ENCODE measurements at regions not wholly inside any gene's neighbourhood (a gene's known extent, or its start where the extent isn't known, plus 50 kb on each side); places are given as distances from the start of the nearest gene placed in this dataset.

DNA sequence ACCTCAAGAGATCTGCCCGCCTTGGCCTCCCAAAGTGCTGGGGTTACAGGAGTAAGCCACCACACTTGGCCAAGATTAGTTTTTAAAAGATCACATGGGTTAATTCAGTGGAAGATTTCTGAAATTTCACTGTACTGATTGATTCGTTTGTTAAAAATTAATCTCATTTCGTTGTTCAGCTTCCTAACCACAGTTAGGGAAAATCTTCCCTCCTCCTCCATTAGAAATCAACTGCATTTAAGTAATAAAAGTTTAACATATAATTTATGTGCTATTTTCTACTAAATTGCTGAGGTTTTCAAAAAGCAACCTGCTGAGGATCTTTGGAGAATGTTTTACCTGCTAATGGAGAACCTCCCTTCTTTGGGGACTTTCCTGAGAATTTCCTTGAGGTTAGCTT lies 522.4 kb downstream of the GATA3 start:
- H2AFZ ChIP-seq (ENCODE audit: control insufficient read depth, low read length): no peak overlapping the region
- FAIRE-seq (no peak), DNase-seq (ENCODE audit: low read depth, low spot score) (no peak)
- H3K4me1 ChIP-seq (ENCODE audit: control insufficient read depth, extremely low read depth, insufficient read depth, low read length): no peaks in the 10 kb centered on the region
- dilution Hi-C loops (cut with MboI; ENCODE audit: extremely low pct_ligation_motif_present, low sequenced_read_pairs): no loop called here
- TF ChIP-seq, protein P1, sequence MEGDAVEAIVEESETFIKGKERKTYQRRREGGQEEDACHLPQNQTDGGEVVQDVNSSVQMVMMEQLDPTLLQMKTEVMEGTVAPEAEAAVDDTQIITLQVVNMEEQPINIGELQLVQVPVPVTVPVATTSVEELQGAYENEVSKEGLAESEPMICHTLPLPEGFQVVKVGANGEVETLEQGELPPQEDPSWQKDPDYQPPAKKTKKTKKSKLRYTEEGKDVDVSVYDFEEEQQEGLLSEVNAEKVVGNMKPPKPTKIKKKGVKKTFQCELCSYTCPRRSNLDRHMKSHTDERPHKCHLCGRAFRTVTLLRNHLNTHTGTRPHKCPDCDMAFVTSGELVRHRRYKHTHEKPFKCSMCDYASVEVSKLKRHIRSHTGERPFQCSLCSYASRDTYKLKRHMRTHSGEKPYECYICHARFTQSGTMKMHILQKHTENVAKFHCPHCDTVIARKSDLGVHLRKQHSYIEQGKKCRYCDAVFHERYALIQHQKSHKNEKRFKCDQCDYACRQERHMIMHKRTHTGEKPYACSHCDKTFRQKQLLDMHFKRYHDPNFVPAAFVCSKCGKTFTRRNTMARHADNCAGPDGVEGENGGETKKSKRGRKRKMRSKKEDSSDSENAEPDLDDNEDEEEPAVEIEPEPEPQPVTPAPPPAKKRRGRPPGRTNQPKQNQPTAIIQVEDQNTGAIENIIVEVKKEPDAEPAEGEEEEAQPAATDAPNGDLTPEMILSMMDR (optimal IDR thresholded peaks at IDR 0.05 in 1 of 3, IDR thresholded peaks at IDR 0.05 in 1 of 3, conservative IDR thresholded peaks at IDR 0.05 in 1 of 3; ENCODE audit: extremely low read depth in 1 of 3, insufficient read depth in 2 of 3, low read length in 3 of 3): no peak
- no peak for TF ChIP-seq EZH2 (IDR thresholded peaks at IDR 0.05; ENCODE audit: low read length)
- no peak overlapping the region for H3K4me2 ChIP-seq (ENCODE audit: control insufficient read depth, extremely low read depth, insufficient read depth, low read depth, low read length)
- no peak overlapping the region for H3K9ac ChIP-seq (ENCODE audit: control insufficient read depth, extremely low read depth, insufficient read depth, low read length)
- H3K27me3 ChIP-seq (ENCODE audit: control insufficient read depth, extremely low read depth, insufficient read depth, low read length): no peaks in the 10 kb centered on the region
- no peak overlapping the region for H3K4me3 ChIP-seq (ENCODE audit: control insufficient read depth in 2 of 3, extremely low read depth in 1 of 3, insufficient read depth in 2 of 3, low read depth in 1 of 3, low read length in 3 of 3)
- H4K20me1 ChIP-seq (ENCODE audit: control insufficient read depth, extremely low read depth, insufficient read depth, low read length): no peaks in the 10 kb centered on the region
- H3K79me2 ChIP-seq (ENCODE audit: control insufficient read depth, insufficient read depth, low read length): no peaks in the 10 kb centered on the region
- no peaks in the 10 kb centered on the region for H3K36me3 ChIP-seq (ENCODE audit: control insufficient read depth in 2 of 2, extremely low read depth in 1 of 2, insufficient read depth in 2 of 2, low read length in 2 of 2)
- H3K9me3 ChIP-seq (ENCODE audit: control insufficient read depth, low read depth, low read length): no peaks in the 10 kb centered on the region
- no peak overlapping the region for H3K27ac ChIP-seq (ENCODE audit: control insufficient read depth, insufficient read depth, low read length)
- H3K9me1 ChIP-seq (ENCODE audit: control insufficient read depth, extremely low read depth, insufficient read depth, low read length): no peaks in the 10 kb centered on the region

DNA sequence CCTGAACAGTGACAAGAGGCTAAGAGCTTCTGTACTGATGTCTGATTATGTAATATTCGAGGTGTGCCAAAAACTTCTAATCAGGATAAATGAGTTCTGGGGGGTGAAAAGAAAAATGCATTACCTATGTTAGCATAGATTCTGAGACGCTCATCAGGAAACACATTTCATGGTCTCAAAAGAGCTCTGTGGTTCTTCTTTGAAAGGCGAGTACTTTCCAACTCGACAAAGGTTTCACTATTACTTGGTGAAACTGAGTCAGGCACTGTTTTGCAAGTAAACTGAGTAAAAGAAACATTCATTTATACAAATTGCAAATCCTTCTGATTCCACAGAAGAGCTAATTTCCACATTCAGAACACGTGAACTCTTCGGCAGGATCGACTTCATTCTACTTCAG lies 523.2 kb downstream of the GATA3 start:
- dilution Hi-C loops (cut with MboI; ENCODE audit: extremely low pct_ligation_motif_present, low sequenced_read_pairs): no loop called here
- Histone ChIP-seq H2AFZ (ENCODE audit: control insufficient read depth, low read length) (no peak overlapping the region), H3K4me3 (ENCODE audit: control insufficient read depth in 2 of 3, extremely low read depth in 1 of 3, insufficient read depth in 2 of 3, low read depth in 1 of 3, low read length in 3 of 3) (no peak overlapping the region), H3K9me3 (ENCODE audit: control insufficient read depth, low read depth, low read length) (no peaks in the 10 kb centered on the region), H4K20me1 (ENCODE audit: control insufficient read depth, extremely low read depth, insufficient read depth, low read length) (no peaks in the 10 kb centered on the region), H3K9ac (ENCODE audit: control insufficient read depth, extremely low read depth, insufficient read depth, low read length) (no peak overlapping the region), H3K27ac (ENCODE audit: control insufficient read depth, insufficient read depth, low read length) (no peak overlapping the region), H3K9me1 (ENCODE audit: control insufficient read depth, extremely low read depth, insufficient read depth, low read length) (no peaks in the 10 kb centered on the region), H3K79me2 (ENCODE audit: control insufficient read depth, insufficient read depth, low read length) (no peaks in the 10 kb centered on the region), H3K36me3 (ENCODE audit: control insufficient read depth in 2 of 2, extremely low read depth in 1 of 2, insufficient read depth in 2 of 2, low read length in 2 of 2) (no peaks in the 10 kb centered on the region), H3K27me3 (ENCODE audit: control insufficient read depth, extremely low read depth, insufficient read depth, low read length) (no peaks in the 10 kb centered on the region), H3K4me1 (ENCODE audit: control insufficient read depth, extremely low read depth, insufficient read depth, low read length) (no peaks in the 10 kb centered on the region), H3K4me2 (ENCODE audit: control insufficient read depth, extremely low read depth, insufficient read depth, low read depth, low read length) (no peak overlapping the region)
- FAIRE-seq (no peak), DNase-seq (ENCODE audit: low read depth, low spot score) (no peak)
- TF ChIP-seq, protein P1 (optimal IDR thresholded peaks at IDR 0.05 in 1 of 3, IDR thresholded peaks at IDR 0.05 in 1 of 3, conservative IDR thresholded peaks at IDR 0.05 in 1 of 3; ENCODE audit: extremely low read depth in 1 of 3, insufficient read depth in 2 of 3, low read length in 3 of 3): no peak
- TF ChIP-seq EZH2 (IDR thresholded peaks at IDR 0.05; ENCODE audit: low read length): no peak
